ENCODE measurements at regions not wholly inside any gene's neighbourhood (a gene's known extent, or its start where the extent isn't known, plus 50 kb on each side); places are given as distances from the start of the nearest gene placed in this dataset.
"Not testable (repeated sequence)": the region's sequence is repeated elsewhere in the genome, so short reads cannot be mapped to it uniquely, and the experiment has no call there.

GRCh38 chr4:162836258-162836657 lies 330.4 kb downstream of the NAF1 start:
- not testable (repeated sequence) for H3K36me3 ChIP-seq (ENCODE audit: control insufficient read depth in 1 of 2, insufficient read depth in 2 of 2, low read length in 2 of 2); H3K27me3 ChIP-seq (ENCODE audit: control insufficient read depth in 1 of 2, insufficient read depth in 2 of 2, low read length in 2 of 2); H3K9me3 ChIP-seq (ENCODE audit: control insufficient read depth in 1 of 2, low read length in 2 of 2); H3K4me3 ChIP-seq (ENCODE audit: low read depth in 1 of 2, low read length in 2 of 2); H3K4me1 ChIP-seq (ENCODE audit: control insufficient read depth in 1 of 2, insufficient read depth in 2 of 2, low read length in 2 of 2); H3K27ac ChIP-seq (ENCODE audit: low read depth, low read length); H3K9ac ChIP-seq (ENCODE audit: low read depth in 1 of 2, low read length in 2 of 2)

- no peak overlapping the region for H3K27ac ChIP-seq (ENCODE audit: low read depth, low read length)
- no peaks in the 10 kb centered on the region for H3K9me3 ChIP-seq (ENCODE audit: control insufficient read depth in 1 of 2, low read length in 2 of 2)
- no peaks in the 10 kb centered on the region for H3K27me3 ChIP-seq (ENCODE audit: control insufficient read depth in 1 of 2, insufficient read depth in 2 of 2, low read length in 2 of 2)
- no peak overlapping the region for H3K4me3 ChIP-seq (ENCODE audit: low read depth in 1 of 2, low read length in 2 of 2)
- H3K9ac ChIP-seq (ENCODE audit: low read depth in 1 of 2, low read length in 2 of 2), result no peak overlapping the region
- no peaks in the 10 kb centered on the region for H3K4me1 ChIP-seq (ENCODE audit: control insufficient read depth in 1 of 2, insufficient read depth in 2 of 2, low read length in 2 of 2)
- no peaks in the 10 kb centered on the region for H3K36me3 ChIP-seq (ENCODE audit: control insufficient read depth in 1 of 2, insufficient read depth in 2 of 2, low read length in 2 of 2)
These were observed 335.8 kb downstream of the NAF1 start for GRCh38 chr4:162830899-162831298.

GRCh38 chr4:162817374-162817773 lies 349.3 kb downstream of the NAF1 start:
- H3K27ac ChIP-seq (ENCODE audit: low read depth, low read length); H3K4me1 ChIP-seq (ENCODE audit: control insufficient read depth in 1 of 2, insufficient read depth in 2 of 2, low read length in 2 of 2); H3K27me3 ChIP-seq (ENCODE audit: control insufficient read depth in 1 of 2, insufficient read depth in 2 of 2, low read length in 2 of 2); H3K9ac ChIP-seq (ENCODE audit: low read depth in 1 of 2, low read length in 2 of 2); H3K9me3 ChIP-seq (ENCODE audit: control insufficient read depth in 1 of 2, low read length in 2 of 2); H3K4me3 ChIP-seq (ENCODE audit: low read depth in 1 of 2, low read length in 2 of 2); H3K36me3 ChIP-seq (ENCODE audit: control insufficient read depth in 1 of 2, insufficient read depth in 2 of 2, low read length in 2 of 2): not testable (repeated sequence)

DNA sequence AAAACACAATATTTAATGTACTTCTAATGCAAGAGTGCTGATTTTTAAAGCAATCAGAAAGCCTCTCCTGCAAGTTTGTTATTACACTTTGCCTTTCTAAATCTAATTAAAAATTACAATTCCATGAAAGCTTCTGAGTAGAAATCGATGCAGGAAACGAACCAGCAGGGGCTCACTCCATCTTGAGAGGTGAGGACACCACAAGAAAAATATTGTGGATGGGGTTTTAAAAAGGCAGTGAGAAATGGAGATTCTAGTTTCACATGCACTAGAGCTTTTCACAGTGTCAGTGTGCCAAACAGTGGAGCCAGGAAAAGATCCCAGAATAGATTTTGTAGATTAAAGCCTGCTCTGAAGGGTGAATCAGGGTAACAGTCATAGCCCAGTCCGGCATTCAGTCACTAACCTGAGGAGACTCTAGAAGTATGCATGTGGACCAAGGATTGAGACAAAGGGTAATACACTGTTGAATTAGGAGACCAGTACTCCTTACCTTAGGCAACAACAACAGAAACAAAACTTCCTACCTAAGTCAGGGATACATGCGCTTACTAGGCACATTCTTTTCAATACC lies 362.3 kb downstream of the NAF1 start:
- no peaks in the 10 kb centered on the region for H3K27me3 ChIP-seq (ENCODE audit: control insufficient read depth in 1 of 2, insufficient read depth in 2 of 2, low read length in 2 of 2)
- no peak overlapping the region for H3K27ac ChIP-seq (ENCODE audit: low read depth, low read length)
- H3K4me1 ChIP-seq (ENCODE audit: control insufficient read depth in 1 of 2, insufficient read depth in 2 of 2, low read length in 2 of 2), result no peaks in the 10 kb centered on the region
- no peaks in the 10 kb centered on the region for H3K9me3 ChIP-seq (ENCODE audit: control insufficient read depth in 1 of 2, low read length in 2 of 2)
- no peaks in the 10 kb centered on the region for H3K36me3 ChIP-seq (ENCODE audit: control insufficient read depth in 1 of 2, insufficient read depth in 2 of 2, low read length in 2 of 2)
- H3K4me3 ChIP-seq (ENCODE audit: low read depth in 1 of 2, low read length in 2 of 2), result no peak overlapping the region
- H3K9ac ChIP-seq (ENCODE audit: low read depth in 1 of 2, low read length in 2 of 2), result no peak overlapping the region

DNA sequence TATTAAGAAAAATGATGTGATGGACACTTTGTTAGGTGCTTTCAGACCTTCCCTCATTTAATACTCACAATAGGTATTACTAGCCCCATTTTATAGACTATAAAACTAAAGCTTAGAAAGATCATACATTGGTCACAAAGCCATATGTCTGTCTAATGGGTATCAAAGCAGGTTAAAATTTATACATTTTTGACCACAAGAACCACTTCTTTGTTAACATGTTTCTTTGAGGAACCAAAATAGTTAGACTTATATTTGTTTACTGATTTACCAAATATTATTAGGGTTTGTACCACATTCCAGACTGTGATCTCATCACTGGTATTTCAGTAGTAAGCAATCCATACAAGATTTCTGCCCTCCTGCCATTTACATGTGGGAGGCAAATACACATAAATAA lies 363.3 kb downstream of the NAF1 start:
- Histone ChIP-seq H3K27ac (ENCODE audit: low read depth, low read length) (no peak overlapping the region), H3K27me3 (ENCODE audit: control insufficient read depth in 1 of 2, insufficient read depth in 2 of 2, low read length in 2 of 2) (no peaks in the 10 kb centered on the region), H3K4me3 (ENCODE audit: low read depth in 1 of 2, low read length in 2 of 2) (no peak overlapping the region), H3K9ac (ENCODE audit: low read depth in 1 of 2, low read length in 2 of 2) (no peak overlapping the region), H3K36me3 (ENCODE audit: control insufficient read depth in 1 of 2, insufficient read depth in 2 of 2, low read length in 2 of 2) (no peaks in the 10 kb centered on the region), H3K9me3 (ENCODE audit: control insufficient read depth in 1 of 2, low read length in 2 of 2) (no peaks in the 10 kb centered on the region), H3K4me1 (ENCODE audit: control insufficient read depth in 1 of 2, insufficient read depth in 2 of 2, low read length in 2 of 2) (no peaks in the 10 kb centered on the region)

GRCh38 chr4:162797108-162797507 lies 369.6 kb downstream of the NAF1 start:
- Histone ChIP-seq H3K27ac (ENCODE audit: low read depth, low read length) (no peak overlapping the region), H3K27me3 (ENCODE audit: control insufficient read depth in 1 of 2, insufficient read depth in 2 of 2, low read length in 2 of 2) (no peaks in the 10 kb centered on the region), H3K9ac (ENCODE audit: low read depth in 1 of 2, low read length in 2 of 2) (no peak overlapping the region), H3K9me3 (ENCODE audit: control insufficient read depth in 1 of 2, low read length in 2 of 2) (no peaks in the 10 kb centered on the region), H3K36me3 (ENCODE audit: control insufficient read depth in 1 of 2, insufficient read depth in 2 of 2, low read length in 2 of 2) (no peaks in the 10 kb centered on the region), H3K4me3 (ENCODE audit: low read depth in 1 of 2, low read length in 2 of 2) (no peak overlapping the region), H3K4me1 (ENCODE audit: control insufficient read depth in 1 of 2, insufficient read depth in 2 of 2, low read length in 2 of 2) (no peaks in the 10 kb centered on the region)

DNA sequence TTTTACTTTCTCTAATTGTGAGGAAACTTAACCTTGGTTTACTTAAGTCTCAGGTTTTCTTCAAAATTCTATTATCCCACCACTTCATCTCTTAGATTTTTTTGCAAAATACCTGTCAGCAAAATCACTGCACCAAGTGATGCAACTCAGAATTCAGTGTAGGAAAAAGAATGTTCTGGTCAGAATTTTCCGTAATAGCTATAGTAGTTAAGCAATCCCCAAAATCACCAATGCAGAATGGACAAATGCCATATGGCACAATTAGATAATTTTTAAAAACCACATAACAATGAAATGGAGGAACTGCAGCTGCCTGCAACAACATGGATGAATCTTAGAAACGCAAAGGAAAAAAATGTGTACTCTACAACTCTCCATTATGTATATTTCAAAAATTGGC lies 373.1 kb downstream of the NAF1 start:
- Histone ChIP-seq H3K9me3 (ENCODE audit: control insufficient read depth in 1 of 2, low read length in 2 of 2) (no peaks in the 10 kb centered on the region), H3K27ac (ENCODE audit: low read depth, low read length) (no peak overlapping the region), H3K4me1 (ENCODE audit: control insufficient read depth in 1 of 2, insufficient read depth in 2 of 2, low read length in 2 of 2) (no peaks in the 10 kb centered on the region), H3K36me3 (ENCODE audit: control insufficient read depth in 1 of 2, insufficient read depth in 2 of 2, low read length in 2 of 2) (no peaks in the 10 kb centered on the region), H3K9ac (ENCODE audit: low read depth in 1 of 2, low read length in 2 of 2) (no peak overlapping the region), H3K4me3 (ENCODE audit: low read depth in 1 of 2, low read length in 2 of 2) (no peak overlapping the region), H3K27me3 (ENCODE audit: control insufficient read depth in 1 of 2, insufficient read depth in 2 of 2, low read length in 2 of 2) (no peaks in the 10 kb centered on the region)

GRCh38 chr4:162793004-162793403 lies 373.7 kb downstream of the NAF1 start:
- Histone ChIP-seq H3K9me3 (ENCODE audit: control insufficient read depth in 1 of 2, low read length in 2 of 2) (no peaks in the 10 kb centered on the region), H3K36me3 (ENCODE audit: control insufficient read depth in 1 of 2, insufficient read depth in 2 of 2, low read length in 2 of 2) (no peaks in the 10 kb centered on the region), H3K4me1 (ENCODE audit: control insufficient read depth in 1 of 2, insufficient read depth in 2 of 2, low read length in 2 of 2) (no peaks in the 10 kb centered on the region), H3K27me3 (ENCODE audit: control insufficient read depth in 1 of 2, insufficient read depth in 2 of 2, low read length in 2 of 2) (no peaks in the 10 kb centered on the region), H3K4me3 (ENCODE audit: low read depth in 1 of 2, low read length in 2 of 2) (no peak overlapping the region), H3K9ac (ENCODE audit: low read depth in 1 of 2, low read length in 2 of 2) (no peak overlapping the region), H3K27ac (ENCODE audit: low read depth, low read length) (no peak overlapping the region)

GRCh38 chr4:162791226-162791625 lies 375.5 kb downstream of the NAF1 start:
- Histone ChIP-seq H3K36me3 (ENCODE audit: control insufficient read depth in 1 of 2, insufficient read depth in 2 of 2, low read length in 2 of 2) (no peaks in the 10 kb centered on the region), H3K9me3 (ENCODE audit: control insufficient read depth in 1 of 2, low read length in 2 of 2) (no peaks in the 10 kb centered on the region), H3K4me1 (ENCODE audit: control insufficient read depth in 1 of 2, insufficient read depth in 2 of 2, low read length in 2 of 2) (no peaks in the 10 kb centered on the region), H3K27me3 (ENCODE audit: control insufficient read depth in 1 of 2, insufficient read depth in 2 of 2, low read length in 2 of 2) (no peaks in the 10 kb centered on the region), H3K4me3 (ENCODE audit: low read depth in 1 of 2, low read length in 2 of 2) (no peak overlapping the region), H3K27ac (ENCODE audit: low read depth, low read length) (no peak overlapping the region), H3K9ac (ENCODE audit: low read depth in 1 of 2, low read length in 2 of 2) (no peak overlapping the region)

- no peak overlapping the region for H3K4me3 ChIP-seq (ENCODE audit: low read depth in 1 of 2, low read length in 2 of 2)
- H3K4me1 ChIP-seq (ENCODE audit: control insufficient read depth in 1 of 2, insufficient read depth in 2 of 2, low read length in 2 of 2), result no peaks in the 10 kb centered on the region
- H3K27ac ChIP-seq (ENCODE audit: low read depth, low read length), result no peak overlapping the region
- no peak overlapping the region for H3K9ac ChIP-seq (ENCODE audit: low read depth in 1 of 2, low read length in 2 of 2)
- no peaks in the 10 kb centered on the region for H3K9me3 ChIP-seq (ENCODE audit: control insufficient read depth in 1 of 2, low read length in 2 of 2)
- no peaks in the 10 kb centered on the region for H3K36me3 ChIP-seq (ENCODE audit: control insufficient read depth in 1 of 2, insufficient read depth in 2 of 2, low read length in 2 of 2)
- H3K27me3 ChIP-seq (ENCODE audit: control insufficient read depth in 1 of 2, insufficient read depth in 2 of 2, low read length in 2 of 2), result no peaks in the 10 kb centered on the region
These were observed 379.6 kb downstream of the NAF1 start for GRCh38 chr4:162787120-162787519.
